Stomach (tissue), 4 donors: ENCODE measurements at regions not wholly inside any gene's neighbourhood (a gene's known extent, or its start where the extent isn't known, plus 50 kb on each side); places are given as distances from the start of the nearest gene placed in this dataset.

ENCODE experiments used
- POLR2A ChIP-seq, 4 donors: fragments of 450-650 bp; IDR thresholded peaks; one replicate each; pipeline ENCODE4 v1.6.1; 2016; ENCODE audit warnings: antibody characterized with exemption in 4 of 4, control low read depth in 2 of 4, mild to moderate bottlenecking in 1 of 4, moderate library complexity in 1 of 4
- TF ChIP-seq, protein P1 (sequence below), 7 experiments: fragments of 450-650 bp in 4 of 7; fragments of 200-600 bp in 3 of 7; sonication (generic) in 3 of 7; IDR thresholded peaks; one replicate each; pipeline ENCODE4 v1.5.1; 2016 to 2019; ENCODE audit warnings: antibody characterized with exemption in 7 of 7, control low read depth in 2 of 7, mild to moderate bottlenecking in 1 of 7

- TF ChIP-seq, protein P1, sequence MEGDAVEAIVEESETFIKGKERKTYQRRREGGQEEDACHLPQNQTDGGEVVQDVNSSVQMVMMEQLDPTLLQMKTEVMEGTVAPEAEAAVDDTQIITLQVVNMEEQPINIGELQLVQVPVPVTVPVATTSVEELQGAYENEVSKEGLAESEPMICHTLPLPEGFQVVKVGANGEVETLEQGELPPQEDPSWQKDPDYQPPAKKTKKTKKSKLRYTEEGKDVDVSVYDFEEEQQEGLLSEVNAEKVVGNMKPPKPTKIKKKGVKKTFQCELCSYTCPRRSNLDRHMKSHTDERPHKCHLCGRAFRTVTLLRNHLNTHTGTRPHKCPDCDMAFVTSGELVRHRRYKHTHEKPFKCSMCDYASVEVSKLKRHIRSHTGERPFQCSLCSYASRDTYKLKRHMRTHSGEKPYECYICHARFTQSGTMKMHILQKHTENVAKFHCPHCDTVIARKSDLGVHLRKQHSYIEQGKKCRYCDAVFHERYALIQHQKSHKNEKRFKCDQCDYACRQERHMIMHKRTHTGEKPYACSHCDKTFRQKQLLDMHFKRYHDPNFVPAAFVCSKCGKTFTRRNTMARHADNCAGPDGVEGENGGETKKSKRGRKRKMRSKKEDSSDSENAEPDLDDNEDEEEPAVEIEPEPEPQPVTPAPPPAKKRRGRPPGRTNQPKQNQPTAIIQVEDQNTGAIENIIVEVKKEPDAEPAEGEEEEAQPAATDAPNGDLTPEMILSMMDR (IDR thresholded peaks at IDR 0.05), result no peak
- TF ChIP-seq POLR2A (IDR thresholded peaks at IDR 0.05), result no peak
Observed at GRCh38 chr10:44558521-44558920, 173.6 kb upstream of the CXCL12 start.
